Stimulated activated CD8-positive, alpha-beta memory T cell treated with anti-CD3 and anti-CD28 coated beads, Interleukin-4, amount 100 ng/mL, for 48 hours (primary cell): ENCODE measurements at regions not wholly inside any gene's neighbourhood (a gene's known extent, or its start where the extent isn't known, plus 50 kb on each side); places are given as distances from the start of the nearest gene placed in this dataset.
"Not testable (repeated sequence)": the region's sequence is repeated elsewhere in the genome, so short reads cannot be mapped to it uniquely, and the experiment has no call there.

ENCODE experiments used
- DNase-seq: peaks from one replicate; pipeline ENCODE4 v3.0.0-alpha.2; 2020

DNA sequence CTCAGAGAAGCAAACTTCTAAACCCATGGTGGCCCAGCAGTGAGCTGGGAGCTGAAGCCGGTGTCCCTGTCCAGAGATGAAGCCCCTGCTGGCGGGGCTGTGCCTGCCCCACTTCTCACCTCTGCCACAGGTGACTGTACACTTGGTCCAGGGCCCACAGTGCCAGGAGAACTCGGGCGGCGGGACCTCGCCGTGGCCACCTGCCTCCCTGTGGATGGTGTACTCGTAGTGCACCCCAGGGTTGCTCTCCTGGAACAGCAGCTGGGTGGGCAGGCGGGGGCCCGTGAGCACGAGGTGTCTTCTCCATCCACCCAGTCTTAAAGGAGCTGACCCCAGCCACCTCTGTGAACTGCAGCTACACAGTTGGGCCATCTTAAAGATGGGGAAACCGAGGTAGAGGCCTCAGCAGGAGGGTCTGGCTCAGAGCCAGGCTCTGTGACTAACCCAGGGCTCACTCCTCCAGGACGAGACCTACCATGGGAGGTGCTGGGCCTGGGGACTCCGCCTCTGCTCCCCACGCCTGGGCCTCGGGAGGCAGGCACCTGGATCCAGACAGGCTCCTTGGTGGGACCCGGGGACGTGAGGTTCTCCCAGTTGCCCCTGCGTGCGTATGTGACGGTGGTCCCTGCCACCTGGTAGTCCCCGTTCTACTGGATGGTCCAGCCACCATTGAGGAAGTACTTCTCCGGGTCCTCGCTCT, 113.1 kb upstream of the AKAP13 start:
- not testable (repeated sequence) for DNase-seq

DNA sequence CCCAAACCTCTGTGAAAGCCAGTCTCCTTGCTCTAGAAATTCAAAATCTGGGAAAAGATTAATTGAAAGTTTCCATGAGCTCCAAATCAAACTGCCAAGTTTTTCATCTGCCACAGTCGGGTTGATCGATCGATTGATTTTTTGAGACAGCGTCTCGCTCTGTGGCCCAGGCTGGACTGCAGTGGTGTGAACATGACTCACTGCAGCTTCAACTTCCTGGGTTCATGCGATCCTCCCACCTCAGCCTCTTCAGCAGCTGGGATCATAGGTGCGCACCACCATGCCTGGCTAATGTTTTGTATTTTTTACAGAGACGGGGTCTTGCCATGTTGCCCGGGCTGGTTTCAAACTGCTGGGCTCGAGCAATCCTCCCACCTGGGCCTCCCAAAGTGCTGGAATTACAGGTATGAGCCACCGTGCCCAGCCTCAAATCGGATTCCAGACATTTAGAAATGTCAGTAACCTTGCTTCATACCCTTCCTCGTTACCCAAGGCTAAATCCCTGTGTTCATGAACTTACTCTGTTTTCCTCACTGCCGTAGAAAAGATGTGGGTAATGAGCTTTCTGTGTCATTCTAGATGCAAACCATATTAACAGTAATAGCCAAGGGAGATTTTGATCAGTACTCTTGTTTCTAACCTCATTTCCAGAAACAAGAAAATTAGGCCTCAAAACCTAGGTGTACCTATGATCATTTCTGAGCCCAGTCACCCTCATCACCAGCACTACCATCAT, 105.9 kb upstream of the AKAP13 start:
- no peak for DNase-seq

DNA sequence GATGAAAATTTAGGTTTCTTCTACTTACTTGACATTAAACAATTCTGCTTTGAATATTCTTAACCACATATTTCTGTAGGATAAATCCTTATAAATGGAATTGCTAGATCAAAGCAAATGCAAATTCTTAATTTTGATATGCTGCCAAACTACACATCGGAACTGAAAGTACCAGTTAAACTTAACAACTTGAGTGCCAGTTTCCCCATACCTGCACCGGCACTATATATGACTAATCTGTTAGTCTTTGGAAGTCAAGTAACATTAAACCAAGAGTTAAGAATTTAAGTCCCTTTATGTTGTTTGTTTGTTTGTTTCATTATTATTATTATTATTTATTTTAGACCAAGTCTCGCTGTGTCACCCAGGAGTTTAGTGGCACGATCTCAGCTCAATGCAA, 103.9 kb upstream of the AKAP13 start:
- DNase-seq = no peak

GRCh38 chr15:85276921-85277320, 103.5 kb upstream of the AKAP13 start:
- no peak for DNase-seq

- no peak for DNase-seq
Measured at GRCh38 chr15:85277847-85278370, 102.5 kb upstream of the AKAP13 start.

DNA sequence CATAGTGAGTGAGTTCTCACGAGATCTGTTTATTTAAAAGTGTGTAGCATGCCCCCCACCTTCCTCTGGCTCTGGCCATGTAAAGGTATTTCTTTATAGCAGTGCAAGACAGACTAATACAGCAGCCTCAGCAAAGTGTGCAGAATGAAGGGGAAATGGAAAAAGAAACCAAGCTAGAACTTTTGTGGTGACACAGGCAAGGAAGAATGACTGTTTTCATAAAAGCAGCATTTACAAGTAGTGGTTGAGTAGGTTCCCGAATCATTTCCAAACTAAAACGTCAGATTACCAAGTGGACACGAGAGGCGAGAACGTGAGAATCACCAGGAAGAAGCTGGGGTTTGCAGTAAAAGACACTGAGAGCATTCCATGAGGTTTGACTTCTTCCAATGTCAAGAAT, 100.2 kb upstream of the AKAP13 start:
- DNase-seq = no peak

DNA sequence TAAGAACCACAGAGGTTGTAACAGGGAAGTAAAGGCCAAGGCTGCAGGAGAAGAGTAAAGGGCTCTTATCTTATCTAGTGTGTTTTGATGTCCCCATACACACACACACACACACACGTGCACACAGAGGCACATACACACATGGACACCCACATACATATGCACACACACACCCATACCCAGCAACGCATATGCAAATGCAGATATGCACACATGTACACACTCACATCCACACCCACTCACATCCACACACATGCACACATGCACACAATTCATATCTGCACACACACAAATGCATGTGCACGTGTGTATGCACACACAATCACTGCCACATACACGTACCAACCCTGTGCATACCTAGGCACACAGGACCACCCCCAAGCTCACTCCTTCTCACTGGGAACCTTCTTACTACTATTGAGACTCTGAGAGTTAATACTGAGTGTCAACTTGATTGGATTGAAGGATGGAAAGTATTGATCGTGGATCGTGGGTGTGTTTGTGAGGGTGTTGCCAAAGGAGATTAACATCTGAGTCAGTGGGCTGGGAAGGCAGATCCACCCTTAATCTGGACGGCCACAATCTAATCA, 99.0 kb upstream of the AKAP13 start:
- no peak for DNase-seq

GRCh38 chr15:85282504-85283115, 97.8 kb upstream of the AKAP13 start:
- DNase-seq = no peak

- not testable (repeated sequence) for DNase-seq
Measured at GRCh38 chr15:85283815-85284214, 96.6 kb upstream of the AKAP13 start.

- no peak for DNase-seq
Measured at GRCh38 chr15:85284497-85284896, 95.9 kb upstream of the AKAP13 start.

DNA sequence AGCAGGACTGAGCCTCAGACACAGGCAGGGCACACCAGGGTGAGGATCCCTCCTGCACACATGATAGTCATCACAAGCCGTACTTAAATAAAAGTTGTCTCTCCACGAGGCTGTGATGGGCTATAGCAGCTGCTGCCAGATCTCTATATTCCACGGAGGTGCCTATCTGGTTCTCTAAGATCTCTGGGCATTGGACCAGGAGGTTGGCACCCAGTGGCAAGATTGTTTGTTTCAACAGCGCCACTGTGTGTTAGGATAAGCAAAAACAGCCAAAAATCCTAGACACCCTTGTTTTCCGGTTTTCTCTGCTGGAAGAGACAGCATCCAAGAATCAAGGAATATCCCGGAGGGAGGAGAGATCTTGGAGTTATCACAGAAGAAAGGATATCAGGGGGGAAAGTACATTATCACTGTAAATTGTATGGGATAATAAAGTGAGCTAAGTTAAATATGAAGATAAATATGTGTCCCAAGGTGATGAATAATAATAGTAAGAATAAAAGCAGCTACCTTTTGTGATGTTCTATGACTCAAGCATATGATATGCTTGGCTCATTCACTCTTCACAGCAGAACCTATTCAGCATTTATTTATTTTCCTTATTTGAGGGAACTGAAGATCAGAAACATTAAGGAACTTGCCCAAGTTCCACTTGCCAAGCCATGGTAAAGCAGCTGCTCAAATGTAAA, 90.6 kb upstream of the AKAP13 start:
- peak; percentile 35 for DNase-seq

DNA sequence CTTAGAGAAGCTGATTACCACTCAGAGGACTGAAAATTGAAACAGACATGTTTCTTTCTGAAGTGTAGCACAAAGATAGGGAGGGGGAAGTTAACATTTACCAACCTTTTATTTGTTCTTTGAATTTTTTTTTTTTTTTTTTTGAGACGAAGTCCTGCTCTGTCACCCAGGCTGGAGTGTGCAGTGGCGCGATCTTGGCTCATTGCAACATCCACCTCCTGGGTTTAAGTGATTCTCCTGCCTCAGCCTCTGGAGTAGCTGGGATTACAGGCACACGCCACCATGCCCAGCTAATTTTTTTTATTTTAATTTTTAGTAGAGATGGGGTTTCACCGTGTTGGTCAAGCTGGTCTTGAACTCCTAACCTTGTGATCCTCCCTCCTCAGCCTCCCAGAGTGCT, 87.8 kb upstream of the AKAP13 start:
- not testable (repeated sequence) for DNase-seq

- DNase-seq = peak; percentile 74
Measured at GRCh38 chr15:85296615-85297402, 83.6 kb upstream of the AKAP13 start.

GRCh38 chr15:85297537-85297936, 82.9 kb upstream of the AKAP13 start:
- DNase-seq = no peak

- no peak for DNase-seq
Measured at GRCh38 chr15:85298366-85298765, 82.0 kb upstream of the AKAP13 start.

GRCh38 chr15:85298941-85299340, 81.5 kb upstream of the AKAP13 start:
- no peak for DNase-seq

- no peak for DNase-seq
Measured at GRCh38 chr15:85302271-85302670, 78.1 kb upstream of the AKAP13 start.

GRCh38 chr15:85305050-85305449, 75.4 kb upstream of the AKAP13 start:
- DNase-seq = no peak

GRCh38 chr15:85306946-85307686, 73.3 kb upstream of the AKAP13 start:
- DNase-seq = no peak

GRCh38 chr15:85307687-85308045, 72.7 kb upstream of the AKAP13 start:
- DNase-seq = no peak

- no peak for DNase-seq
Measured at GRCh38 chr15:85311647-85312046, 68.8 kb upstream of the AKAP13 start.
